Kasumi-1 (cell line): ENCODE measurements at regions not wholly inside any gene's neighbourhood (a gene's known extent, or its start where the extent isn't known, plus 50 kb on each side); places are given as distances from the start of the nearest gene placed in this dataset.
"Not testable (repeated sequence)": the region's sequence is repeated elsewhere in the genome, so short reads cannot be mapped to it uniquely, and the experiment has no call there.

Experiments
- DNase-seq, 2 experiments: peaks; one replicate each; lab custom pipeline; 2025; lab: John Stamatoyannopoulos, UW

GRCh38 chr18:64852281-64852680, 703.4 kb upstream of the LINC00305 start:
- DNase-seq, result no peak

- no peak for DNase-seq
Observed at GRCh38 chr18:64851726-64852125, 702.8 kb upstream of the LINC00305 start.

- DNase-seq, result no peak
Observed at GRCh38 chr18:64850791-64851190, 701.9 kb upstream of the LINC00305 start.

- no peak for DNase-seq
Observed at GRCh38 chr18:64840911-64841701, 692.2 kb upstream of the LINC00305 start.

- DNase-seq, result no peak
Observed at GRCh38 chr18:64810354-64810753, 661.5 kb upstream of the LINC00305 start.

- DNase-seq, result no peak
Observed at GRCh38 chr18:64809801-64810200, 660.9 kb upstream of the LINC00305 start.

- no peak for DNase-seq
Observed at GRCh38 chr18:64807560-64807959, 658.7 kb upstream of the LINC00305 start.

GRCh38 chr18:64806691-64807090, 657.8 kb upstream of the LINC00305 start:
- DNase-seq, result no peak

GRCh38 chr18:64806232-64806631, 657.3 kb upstream of the LINC00305 start:
- DNase-seq, result no peak

GRCh38 chr18:64803471-64803870, 654.6 kb upstream of the LINC00305 start:
- no peak for DNase-seq

- DNase-seq, result no peak
Observed at GRCh38 chr18:64800151-64800550, 651.3 kb upstream of the LINC00305 start.

GRCh38 chr18:64799376-64799775, 650.5 kb upstream of the LINC00305 start:
- DNase-seq, result no peak

GRCh38 chr18:64791236-64791635, 642.3 kb upstream of the LINC00305 start:
- no peak for DNase-seq

- DNase-seq, result no peak
Observed at GRCh38 chr18:64785686-64786085, 636.8 kb upstream of the LINC00305 start.

GRCh38 chr18:64777556-64777955, 628.7 kb upstream of the LINC00305 start:
- no peak for DNase-seq

GRCh38 chr18:64765908-64766307, 617.0 kb upstream of the LINC00305 start:
- no peak for DNase-seq

- DNase-seq, result no peak
Observed at GRCh38 chr18:64752707-64753106, 603.8 kb upstream of the LINC00305 start.

GRCh38 chr18:64749884-64750283, 601.0 kb upstream of the LINC00305 start:
- DNase-seq, result no peak

- no peak for DNase-seq
Observed at GRCh38 chr18:64747803-64748202, 598.9 kb upstream of the LINC00305 start.

GRCh38 chr18:64742898-64743297, 594.0 kb upstream of the LINC00305 start:
- no peak for DNase-seq

- no peak for DNase-seq
Observed at GRCh38 chr18:64734063-64734462, 585.2 kb upstream of the LINC00305 start.

GRCh38 chr18:64725657-64726056, 576.8 kb upstream of the LINC00305 start:
- DNase-seq, result not testable (repeated sequence)

GRCh38 chr18:64720781-64721464, 572.0 kb upstream of the LINC00305 start:
- no peak for DNase-seq

- no peak for DNase-seq
Observed at GRCh38 chr18:64718808-64719207, 569.9 kb upstream of the LINC00305 start.
